Thymus (tissue), 11 donors: ENCODE measurements at regions not wholly inside any gene's neighbourhood (a gene's known extent, or its start where the extent isn't known, plus 50 kb on each side); places are given as distances from the start of the nearest gene placed in this dataset.

ENCODE experiments used
- DNase-seq, 9 donors: peaks; one replicate each; pipeline ENCODE4 v3.0.0-alpha.2; 2013; ENCODE audit warnings: low spot score in 9 of 9, low read depth in 6 of 9, missing footprints in 1 of 9
- H3K27ac ChIP-seq, 2 donors: one replicate each; pipeline ENCODE4 v1.5.1; 2013; ENCODE audit warnings: control low read depth in 1 of 2, low read depth in 1 of 2, low read length in 1 of 2, mild to moderate bottlenecking in 1 of 2, moderate library complexity in 1 of 2
- H3K27me3 ChIP-seq, 2 donors: one replicate each; pipeline ENCODE4 v1.5.1; 2013; ENCODE audit warnings: low read length in 1 of 2; ENCODE audit not compliant: control insufficient read depth in 2 of 2, insufficient read depth in 1 of 2
- H3K36me3 ChIP-seq, 2 donors: one replicate each; pipeline ENCODE4 v1.5.1; 2013; ENCODE audit warnings: low read length in 1 of 2, mild to moderate bottlenecking in 1 of 2, moderate library complexity in 1 of 2; ENCODE audit not compliant: control insufficient read depth in 2 of 2, insufficient read depth in 2 of 2
- H3K4me1 ChIP-seq, 2 donors: one replicate each; pipeline ENCODE4 v1.5.1; 2013; ENCODE audit warnings: low read length in 2 of 2; ENCODE audit not compliant: control insufficient read depth in 2 of 2, insufficient read depth in 2 of 2
- H3K4me3 ChIP-seq, 2 donors: one replicate each; pipeline ENCODE4 v1.5.1; 2013; ENCODE audit warnings: low read length in 2 of 2, control low read depth in 1 of 2, mild to moderate bottlenecking in 1 of 2
- H3K9me3 ChIP-seq, 2 donors: one replicate each; pipeline ENCODE4 v1.5.1; 2013; ENCODE audit warnings: low read length in 1 of 2, mild to moderate bottlenecking in 1 of 2; ENCODE audit not compliant: control insufficient read depth in 2 of 2, insufficient read depth in 1 of 2
- WGBS: extraction: QIAGEN DNeasy Blood & Tissue Kit; methylation state at CpG from one replicate; pipeline ENCODE4 v1.1.7; 2013; 5-methylcytosine and 5-hydroxymethylcytosine counted together
- donor health status: healthy.

GRCh38 chr4:23125118-23125517 lies 432.4 kb downstream of the GBA3 start:
- Histone ChIP-seq H3K4me3 (no peak overlapping the region), H3K27me3 (no peaks in the 10 kb centered on the region), H3K4me1 (no peaks in the 10 kb centered on the region), H3K9me3 (no peaks in the 10 kb centered on the region), H3K36me3 (no peaks in the 10 kb centered on the region), H3K27ac (no peak overlapping the region)
- DNase-seq, result no peak
- WGBS, result 97% methylated on average over 6 of the region's 6 CpGs

GRCh38 chr4:23122666-23123400 lies 430.1 kb downstream of the GBA3 start:
- Histone ChIP-seq H3K4me1 (no peaks in the 10 kb centered on the region), H3K9me3 (no peaks in the 10 kb centered on the region), H3K27ac (no peak overlapping the region), H3K4me3 (no peak overlapping the region), H3K36me3 (no peaks in the 10 kb centered on the region), H3K27me3 (no peaks in the 10 kb centered on the region)
- WGBS, result 98% methylated on average over 2 of the region's 2 CpGs
- no peak for DNase-seq

GRCh38 chr4:23120374-23120773 lies 427.6 kb downstream of the GBA3 start:
- Histone ChIP-seq H3K4me3 (no peak overlapping the region), H3K36me3 (no peaks in the 10 kb centered on the region), H3K27me3 (no peaks in the 10 kb centered on the region), H3K4me1 (no peaks in the 10 kb centered on the region), H3K27ac (no peak overlapping the region), H3K9me3 (no peaks in the 10 kb centered on the region)
- no peak for DNase-seq
- 90% methylated on average over 3 of the region's 3 CpGs for WGBS

GRCh38 chr4:23117826-23118225 lies 425.1 kb downstream of the GBA3 start:
- Histone ChIP-seq H3K36me3 (no peaks in the 10 kb centered on the region), H3K9me3 (no peaks in the 10 kb centered on the region), H3K27me3 (no peaks in the 10 kb centered on the region), H3K4me3 (no peak overlapping the region), H3K27ac (no peak overlapping the region), H3K4me1 (no peaks in the 10 kb centered on the region)
- DNase-seq, result no peak
- 85% methylated on average over 1 of the region's 1 CpG for WGBS

- no peaks in the 10 kb centered on the region for H3K36me3 ChIP-seq
- H3K27me3 ChIP-seq, result no peaks in the 10 kb centered on the region
- H3K9me3 ChIP-seq, result no peaks in the 10 kb centered on the region
- H3K4me3 ChIP-seq, result no peak overlapping the region
- WGBS, result 10% methylated on average over 1 of the region's 1 CpG
- no peak overlapping the region for H3K27ac ChIP-seq
- H3K4me1 ChIP-seq, result no peaks in the 10 kb centered on the region
- DNase-seq, result no peak
These were observed 421.8 kb downstream of the GBA3 start for GRCh38 chr4:23114538-23114937.

- Histone ChIP-seq H3K27me3 (no peaks in the 10 kb centered on the region), H3K4me3 (no peak overlapping the region), H3K27ac (no peak overlapping the region), H3K4me1 (no peaks in the 10 kb centered on the region), H3K36me3 (no peaks in the 10 kb centered on the region), H3K9me3 (no peaks in the 10 kb centered on the region)
- no peak for DNase-seq
- 93% methylated on average over 2 of the region's 2 CpGs for WGBS
These were observed 420.4 kb downstream of the GBA3 start for GRCh38 chr4:23113104-23113503.

GRCh38 chr4:23106516-23106915 lies 413.8 kb downstream of the GBA3 start:
- no peak for DNase-seq
- Histone ChIP-seq H3K4me1 (no peaks in the 10 kb centered on the region), H3K27ac (no peak overlapping the region), H3K27me3 (no peaks in the 10 kb centered on the region), H3K9me3 (no peaks in the 10 kb centered on the region), H3K4me3 (no peak overlapping the region), H3K36me3 (no peaks in the 10 kb centered on the region)
- 90% methylated on average over 1 of the region's 1 CpG for WGBS

- Histone ChIP-seq H3K27me3 (no peaks in the 10 kb centered on the region), H3K27ac (no peak overlapping the region), H3K4me1 (no peaks in the 10 kb centered on the region), H3K4me3 (no peak overlapping the region), H3K9me3 (no peaks in the 10 kb centered on the region), H3K36me3 (no peaks in the 10 kb centered on the region)
- 95% methylated on average over 2 of the region's 2 CpGs for WGBS
- no peak for DNase-seq
These were observed 413.1 kb downstream of the GBA3 start for GRCh38 chr4:23105759-23106370.

GRCh38 chr4:23097251-23097650 lies 404.5 kb downstream of the GBA3 start:
- Histone ChIP-seq H3K4me1 (no peaks in the 10 kb centered on the region), H3K9me3 (no peaks in the 10 kb centered on the region), H3K27me3 (no peaks in the 10 kb centered on the region), H3K36me3 (no peaks in the 10 kb centered on the region), H3K4me3 (no peak overlapping the region), H3K27ac (no peak overlapping the region)
- 95% methylated on average over 6 of the region's 6 CpGs for WGBS
- DNase-seq, result no peak
